H9 (cell line): ENCODE measurements at regions not wholly inside any gene's neighbourhood (a gene's known extent, or its start where the extent isn't known, plus 50 kb on each side); places are given as distances from the start of the nearest gene placed in this dataset.

Experiments
- DNase-seq: peaks from one replicate; pipeline ENCODE4 v3.0.0-alpha.2; 2017
- H2AFZ ChIP-seq: one replicate; pipeline ENCODE4 v1.6.1; 2013; ENCODE audit warnings: mild to moderate bottlenecking, low read length, control low read depth, moderate library complexity
- H2AK5ac ChIP-seq: 2 replicates; pipeline ENCODE4 v1.6.1; 2013; ENCODE audit warnings: low read length, control low read depth, mixed read lengths; ENCODE audit not compliant: insufficient read length
- H2BK120ac ChIP-seq: one replicate; pipeline ENCODE4 v1.6.1; 2013; ENCODE audit warnings: low read depth, mild to moderate bottlenecking, low read length, control low read depth, inconsistent platforms; ENCODE audit not compliant: poor library complexity, severe bottlenecking
- H2BK12ac ChIP-seq: 2 replicates; pipeline ENCODE4 v1.6.1; 2013; ENCODE audit warnings: low read length, control low read depth, mixed read lengths, low read depth; ENCODE audit not compliant: insufficient read length
- H2BK15ac ChIP-seq: 2 replicates; pipeline ENCODE4 v1.6.1; 2013; ENCODE audit warnings: low read depth, low read length, control low read depth
- H2BK20ac ChIP-seq: one replicate; pipeline ENCODE4 v1.6.1; 2013; ENCODE audit warnings: low read depth, mild to moderate bottlenecking, low read length, control low read depth, inconsistent platforms; ENCODE audit not compliant: poor library complexity, severe bottlenecking
- H2BK5ac ChIP-seq: 2 replicates; pipeline ENCODE4 v1.6.1; 2013; ENCODE audit warnings: low read length, control low read depth, mixed read lengths; ENCODE audit not compliant: insufficient read length
- H3K14ac ChIP-seq: 2 replicates; pipeline ENCODE4 v1.6.1; 2013; ENCODE audit warnings: low read length, control low read depth; ENCODE audit not compliant: insufficient read depth
- H3K18ac ChIP-seq: 2 replicates; pipeline ENCODE4 v1.6.1; 2013; ENCODE audit warnings: low read depth, mild to moderate bottlenecking, mixed read lengths, low read length, control low read depth; ENCODE audit not compliant: insufficient read length
- H3K23ac ChIP-seq: 2 replicates; pipeline ENCODE4 v1.6.1; 2013; ENCODE audit warnings: low read length, control low read depth, mixed read lengths, low read depth; ENCODE audit not compliant: insufficient read length
- H3K23me2 ChIP-seq: 2 replicates; pipeline ENCODE4 v1.6.1; 2013; ENCODE audit warnings: low read depth, mild to moderate bottlenecking, mixed read lengths, low read length, control low read depth; ENCODE audit not compliant: insufficient read length, poor library complexity, severe bottlenecking
- H3K27ac ChIP-seq: 2 replicates; pipeline ENCODE4 v1.5.1; 2013; ENCODE audit warnings: low read length, control low read depth, mixed read lengths, low read depth; ENCODE audit not compliant: insufficient read length
- H3K27me3 ChIP-seq: 2 replicates; pipeline ENCODE4 v1.6.1; 2013; ENCODE audit warnings: low read length, control low read depth, inconsistent platforms; ENCODE audit not compliant: insufficient read depth
- H3K4ac ChIP-seq: 2 replicates; pipeline ENCODE4 v1.6.1; 2013; ENCODE audit warnings: low read depth, mild to moderate bottlenecking, control low read depth, inconsistent platforms, low read length, moderate library complexity
- H3K4me1 ChIP-seq: 2 replicates; pipeline ENCODE4 v1.6.1; 2013; ENCODE audit warnings: low read length, control low read depth, inconsistent platforms; ENCODE audit not compliant: insufficient read depth
- H3K4me2 ChIP-seq: 2 replicates; pipeline ENCODE4 v1.6.1; 2013; ENCODE audit warnings: low read length, control low read depth, mixed read lengths; ENCODE audit not compliant: insufficient read length, insufficient read depth
- H3K56ac ChIP-seq: 2 replicates; pipeline ENCODE4 v1.6.1; 2013; ENCODE audit warnings: low read depth, mild to moderate bottlenecking, mixed read lengths, low read length, control low read depth; ENCODE audit not compliant: insufficient read length
- H3K79me1 ChIP-seq: 2 replicates; pipeline ENCODE4 v1.6.1; 2013; ENCODE audit warnings: low read depth, mild to moderate bottlenecking, moderate library complexity, low read length, control low read depth, inconsistent platforms; ENCODE audit not compliant: insufficient read depth, poor library complexity, severe bottlenecking
- H3K79me2 ChIP-seq: 2 replicates; pipeline ENCODE4 v1.6.1; 2013; ENCODE audit warnings: low read length, control low read depth, inconsistent platforms; ENCODE audit not compliant: insufficient read depth
- H3K9ac ChIP-seq: 2 replicates; pipeline ENCODE4 v1.6.1; 2013; ENCODE audit warnings: low read length, control low read depth, mixed read lengths; ENCODE audit not compliant: insufficient read length; ENCODE audit errors: extremely low read depth
- H3K9me3 ChIP-seq: one replicate; pipeline ENCODE4 v1.6.1; 2013; ENCODE audit warnings: low read depth, low read length, inconsistent platforms; ENCODE audit not compliant: control insufficient read depth
- H3T11ph ChIP-seq: one replicate; pipeline ENCODE4 v1.6.1; 2013; ENCODE audit warnings: mild to moderate bottlenecking, low read length, control low read depth, inconsistent platforms
- H4K20me1 ChIP-seq: one replicate; pipeline ENCODE4 v1.6.1; 2013; ENCODE audit not compliant: control insufficient read depth, insufficient read length, insufficient read depth
- H4K5ac ChIP-seq: 2 replicates; pipeline ENCODE4 v1.6.1; 2013; ENCODE audit warnings: low read depth, mild to moderate bottlenecking, mixed read lengths, low read length, control low read depth; ENCODE audit not compliant: insufficient read length
- H4K8ac ChIP-seq: replicated peaks from 2 replicates; pipeline ENCODE4 v1.6.1; 2013; ENCODE audit warnings: low read length, control low read depth, mixed read lengths, low read depth; ENCODE audit not compliant: insufficient read length
- H4K91ac ChIP-seq: 2 replicates; pipeline ENCODE4 v1.6.1; 2013; ENCODE audit warnings: low read depth, mild to moderate bottlenecking, moderate library complexity, mixed read lengths, low read length, control low read depth; ENCODE audit not compliant: insufficient read length
- H3K27ac Mint-ChIP-seq, 3 experiments: 2 replicates in 2 of 3; 3 replicates in 1 of 3; pipeline ENCODE4 v1.8.0; 2020 to 2021; ENCODE audit warnings: mixed read lengths in 3 of 3, mild to moderate bottlenecking in 1 of 3, moderate library complexity in 1 of 3
- H3K27me3 Mint-ChIP-seq: 2 replicates; pipeline ENCODE4 v1.8.0; 2021; ENCODE audit warnings: low read depth, mild to moderate bottlenecking, moderate library complexity, mixed read lengths
- H3K36me3 Mint-ChIP-seq, 3 experiments: 2 replicates in 2 of 3; 3 replicates in 1 of 3; pipeline ENCODE4 v1.8.0; 2020 to 2021; ENCODE audit warnings: low read depth in 3 of 3, mixed read lengths in 3 of 3; ENCODE audit not compliant: insufficient read depth in 1 of 3
- H3K4me1 Mint-ChIP-seq, 2 experiments: 2 replicates each; pipeline ENCODE4 v1.8.0; 2020; ENCODE audit warnings: mixed read lengths in 2 of 2
- H3K4me3 Mint-ChIP-seq, 2 experiments: 2 replicates in 1 of 2; 3 replicates in 1 of 2; pipeline ENCODE4 v1.8.0; 2020 to 2021; ENCODE audit warnings: mild to moderate bottlenecking in 2 of 2, mixed read lengths in 2 of 2, moderate library complexity in 1 of 2
- H3K9me3 Mint-ChIP-seq, 2 experiments: 2 replicates in 1 of 2; 3 replicates in 1 of 2; pipeline ENCODE4 v1.8.0; 2020; ENCODE audit warnings: mild to moderate bottlenecking in 2 of 2, mixed read lengths in 2 of 2, moderate library complexity in 1 of 2
- CTCF ChIP-seq: fragments of 200-600 bp; sonication (generic); conservative IDR thresholded peaks from 3 replicates; pipeline ENCODE4 v1.8.0; 2021; ENCODE audit warnings: antibody characterized with exemption, mild to moderate bottlenecking
- WGBS: extraction: QIAGEN DNeasy Blood & Tissue Kit; methylation state at CpG from one replicate; pipeline ENCODE4 v1.1.7; 2013; ENCODE audit warnings: missing lambda C conversion rate, low lambda C conversion rate, mixed read lengths; ENCODE audit not compliant: insufficient read length; ENCODE audit errors: extremely low coverage; 5-methylcytosine and 5-hydroxymethylcytosine counted together

DNA sequence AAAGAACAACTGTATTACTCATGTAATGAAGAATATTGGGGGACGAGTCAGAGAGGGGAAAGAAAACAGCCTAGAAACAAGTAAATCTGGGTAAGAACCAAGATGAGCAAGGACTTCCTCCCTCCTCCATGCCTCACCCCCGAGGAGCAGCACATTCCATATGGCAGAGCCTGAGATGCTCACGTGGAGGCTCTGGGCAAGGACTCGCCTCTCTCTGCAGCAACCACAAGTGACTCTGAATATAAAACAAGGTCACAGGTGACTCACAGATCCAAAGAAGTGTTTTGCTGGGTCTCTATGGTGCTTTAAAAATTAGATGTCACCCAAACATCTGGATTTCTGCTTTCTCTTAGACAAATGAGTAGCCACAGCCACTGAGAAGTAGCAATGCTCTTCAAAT lies 453.0 kb upstream of the SULF2 start:
- no peaks in the 10 kb centered on the region for H3K27me3 ChIP-seq
- no peaks in the 10 kb centered on the region; a peak in 2 of 7 replicates for H3K36me3 Mint-ChIP-seq
- H3K23ac ChIP-seq = no peak overlapping the region
- no peak overlapping the region for H3K18ac ChIP-seq
- H2AFZ ChIP-seq = no peak overlapping the region
- H2AK5ac ChIP-seq = no peak overlapping the region
- H3K23me2 ChIP-seq = no peaks in the 10 kb centered on the region
- H3K27ac ChIP-seq = no peak overlapping the region
- no peak overlapping the region for H3K9ac ChIP-seq
- DNase-seq = no peak
- no peaks in the 10 kb centered on the region; a peak in 1 of 5 replicates for H3K9me3 Mint-ChIP-seq
- H3K56ac ChIP-seq = no peak overlapping the region
- no peak overlapping the region for H2BK20ac ChIP-seq
- H3K4me2 ChIP-seq = no peak overlapping the region
- no peaks in the 10 kb centered on the region for H3K79me1 ChIP-seq
- no peak overlapping the region for H4K8ac ChIP-seq
- H3K9me3 ChIP-seq = no peaks in the 10 kb centered on the region
- peaks cover 6 to 13% of the 10 kb centered on the region in 2 experiments for H3K4me1 Mint-ChIP-seq
- H3K4me3 Mint-ChIP-seq = no peak overlapping the region
- no peaks in the 10 kb centered on the region; the same call in 1 of the 2 replicates for H3K27me3 Mint-ChIP-seq
- H2BK15ac ChIP-seq = no peak overlapping the region
- peak overlapping the region in 1 of 3 experiments; percentile 83; a peak in 1 of 7 replicates for H3K27ac Mint-ChIP-seq
- H4K5ac ChIP-seq = no peak overlapping the region
- H3K79me2 ChIP-seq = no peaks in the 10 kb centered on the region
- no peaks in the 10 kb centered on the region for H4K20me1 ChIP-seq
- no peak overlapping the region for H3K4ac ChIP-seq
- H3K4me1 ChIP-seq = peaks cover 3% of the 10 kb centered on the region; the same call in 1 of the 2 replicates
- TF ChIP-seq CTCF = no peak
- no CpG with 5 or more reads among the region's 4 CpGs for WGBS
- no peak overlapping the region for H2BK120ac ChIP-seq
- no peak overlapping the region for H3T11ph ChIP-seq
- H4K91ac ChIP-seq = no peak overlapping the region
- H2BK12ac ChIP-seq = no peak overlapping the region
- no peak overlapping the region for H2BK5ac ChIP-seq
- H3K14ac ChIP-seq = no peak overlapping the region
